B cell (primary cell): ENCODE measurements at regions not wholly inside any gene's neighbourhood (a gene's known extent, or its start where the extent isn't known, plus 50 kb on each side); places are given as distances from the start of the nearest gene placed in this dataset.

Experiments used
- ATAC-seq: fragments of 200-7000 bp; cut with Tn5 transposase; one replicate; pipeline ENCODE4 v1.10.0; 2021; ENCODE audit warnings: low read depth, mild to moderate bottlenecking, moderate number of reproducible peaks, moderate library complexity
- CTCF ChIA-PET: fragments of 350-600 bp; sonication (Branson Sonifier 250); formaldehyde crosslinking; loops from one replicate; lab custom pipeline; 2021; ENCODE audit warnings: antibody characterized with exemption, inconsistent platforms; lab: Charles Lee
- POLR2A ChIA-PET: fragments of 350-600 bp; sonication (Branson Sonifier 250); formaldehyde crosslinking; loops from one replicate; lab custom pipeline; 2021; ENCODE audit warnings: antibody characterized with exemption; lab: Charles Lee
- DNase-seq: peaks from one replicate; pipeline ENCODE4 v3.0.0; 2013
- H2AFZ ChIP-seq: 2 replicates; pipeline ENCODE4 v1.6.1; 2012; ENCODE audit warnings: mild to moderate bottlenecking, low read depth, low read length; ENCODE audit not compliant: insufficient read depth, poor library complexity, severe bottlenecking
- H3K27ac ChIP-seq, 2 donors: 1 replicate in 1 of 2; 2 replicates in 1 of 2; pipeline ENCODE4 v1.5.1; 2012 to 2013; ENCODE audit warnings: low read length in 2 of 2, mild to moderate bottlenecking in 2 of 2, moderate library complexity in 1 of 2
- H3K27me3 ChIP-seq, 4 experiments: fragments of 200-600 bp in 1 of 4; sonication (generic) in 1 of 4; replicated peaks in 1 of 4; 1 replicate in 2 of 4; 2 replicates in 2 of 4; pipeline versions ENCODE4 v1.6.1 to v1.7.0; 2013 to 2016; ENCODE audit warnings: low read length in 3 of 4, mild to moderate bottlenecking in 2 of 4, mixed read lengths in 1 of 4, moderate library complexity in 1 of 4; ENCODE audit not compliant: insufficient read depth in 4 of 4, control insufficient read depth in 3 of 4; ENCODE audit errors: control extremely low read depth in 1 of 4
- H3K36me3 ChIP-seq, 2 experiments: replicated peaks in 1 of 2; 1 replicate in 1 of 2; 2 replicates in 1 of 2; pipeline versions ENCODE4 v1.6.1 to v1.7.1; 2013; ENCODE audit warnings: low read length in 1 of 2; ENCODE audit not compliant: insufficient read depth in 2 of 2, control insufficient read depth in 1 of 2; ENCODE audit errors: control extremely low read depth in 1 of 2, extremely low read depth in 1 of 2
- H3K4me1 ChIP-seq, 2 donors: fragments of 200-600 bp in 1 of 2; sonication (generic) in 1 of 2; 1 replicate in 1 of 2; 2 replicates in 1 of 2; pipeline versions ENCODE4 v1.5.1 to v1.6.1; 2013 to 2017; ENCODE audit warnings: low read length in 2 of 2; ENCODE audit not compliant: control insufficient read depth in 2 of 2, insufficient read depth in 2 of 2
- H3K4me2 ChIP-seq: replicated peaks from 2 replicates; pipeline ENCODE3; 2012; ENCODE audit warnings: mild to moderate bottlenecking, low read depth, low read length; ENCODE audit not compliant: poor library complexity, severe bottlenecking
- H3K4me3 ChIP-seq, 5 experiments: fragments of 200-600 bp in 1 of 5; sonication (generic) in 1 of 5; 1 replicate in 3 of 5; 2 replicates in 2 of 5; pipeline versions ENCODE4 v1.5.1 to v1.7.0; 2011 to 2016; ENCODE audit warnings: low read length in 4 of 5, mild to moderate bottlenecking in 4 of 5, low read depth in 2 of 5, control low read depth in 1 of 5, moderate library complexity in 1 of 5; ENCODE audit not compliant: insufficient read depth in 1 of 5; ENCODE audit errors: control extremely low read depth in 1 of 5, extremely low read depth in 1 of 5
- H3K79me2 ChIP-seq: fragments of 200-600 bp; sonication (generic); one replicate; pipeline ENCODE4 v1.6.0; 2016; ENCODE audit warnings: low read length; ENCODE audit not compliant: control insufficient read depth, insufficient read depth
- H3K9ac ChIP-seq: fragments of 200-600 bp; sonication (generic); 2 replicates; pipeline ENCODE4 v1.6.1; 2017; ENCODE audit warnings: mild to moderate bottlenecking, low read length, moderate library complexity
- H3K9me3 ChIP-seq, 3 donors: one replicate each; pipeline versions ENCODE4 v1.6.1 to v1.7.1; 2013; ENCODE audit warnings: low read length in 2 of 3; ENCODE audit not compliant: control insufficient read depth in 2 of 3, insufficient read depth in 1 of 3; ENCODE audit errors: control extremely low read depth in 1 of 3
- H4K20me1 ChIP-seq: 2 replicates; pipeline ENCODE4 v1.6.0; 2012; ENCODE audit warnings: mild to moderate bottlenecking, low read length; ENCODE audit not compliant: insufficient read depth, control insufficient read depth, poor library complexity, severe bottlenecking
- H3K27ac Mint-ChIP-seq: one replicate; pipeline ENCODE4 v1.8.0; 2021; ENCODE audit warnings: mixed read lengths
- H3K27me3 Mint-ChIP-seq: one replicate; pipeline ENCODE4 v1.8.0; 2021; ENCODE audit warnings: mixed read lengths
- H3K4me1 Mint-ChIP-seq: one replicate; pipeline ENCODE4 v1.8.0; 2021; ENCODE audit warnings: mixed read lengths
- H3K4me3 Mint-ChIP-seq: one replicate; pipeline ENCODE4 v1.8.0; 2021; ENCODE audit warnings: mixed read lengths
- H3K9me3 Mint-ChIP-seq: one replicate; pipeline ENCODE4 v1.8.0; 2022; ENCODE audit warnings: mixed read lengths; ENCODE audit not compliant: insufficient read depth
- EZH2 ChIP-seq: IDR thresholded peaks from 2 replicates; pipeline ENCODE4 v1.6.1; 2012; ENCODE audit warnings: borderline replicate concordance, low read depth, mild to moderate bottlenecking, moderate library complexity, low read length; ENCODE audit not compliant: insufficient read depth, poor library complexity, severe bottlenecking
- WGBS: methylation state at CpG from one replicate; pipeline ENCODE4 v1.1.5; 2013; ENCODE audit warnings: missing lambda C conversion rate; ENCODE audit not compliant: insufficient coverage; 5-methylcytosine and 5-hydroxymethylcytosine counted together
- intact Hi-C: fragments of 100-400 bp; cut with micrococcal nuclease; formaldehyde crosslinking; loops from one replicate; pipeline ENCODE4 v1.10.0; 2022
- TF ChIP-seq, protein P1 (sequence below): fragments of 200-600 bp; IDR thresholded peaks from one replicate; pipeline ENCODE4 v1.8.0; 2022; ENCODE audit warnings: antibody characterized with exemption, mild to moderate bottlenecking

- Histone ChIP-seq H3K9ac (no peak overlapping the region), H3K4me1 (no peaks in the 10 kb centered on the region), H2AFZ (no peak overlapping the region), H4K20me1 (no peaks in the 10 kb centered on the region), H3K4me3 (no peak overlapping the region), H3K36me3 (no peaks in the 10 kb centered on the region), H3K27me3 (no peaks in the 10 kb centered on the region), H3K79me2 (no peaks in the 10 kb centered on the region), H3K27ac (no peak overlapping the region), H3K4me2 (no peak overlapping the region), H3K9me3 (peaks cover 0 to 1% (median 0%) of the 10 kb centered on the region in 3 donors)
- H3K4me3 Mint-ChIP-seq: no peak overlapping the region
- no peak for ATAC-seq
- CTCF ChIA-PET: no interaction called here
- DNase-seq: no peak
- TF ChIP-seq, protein P1, sequence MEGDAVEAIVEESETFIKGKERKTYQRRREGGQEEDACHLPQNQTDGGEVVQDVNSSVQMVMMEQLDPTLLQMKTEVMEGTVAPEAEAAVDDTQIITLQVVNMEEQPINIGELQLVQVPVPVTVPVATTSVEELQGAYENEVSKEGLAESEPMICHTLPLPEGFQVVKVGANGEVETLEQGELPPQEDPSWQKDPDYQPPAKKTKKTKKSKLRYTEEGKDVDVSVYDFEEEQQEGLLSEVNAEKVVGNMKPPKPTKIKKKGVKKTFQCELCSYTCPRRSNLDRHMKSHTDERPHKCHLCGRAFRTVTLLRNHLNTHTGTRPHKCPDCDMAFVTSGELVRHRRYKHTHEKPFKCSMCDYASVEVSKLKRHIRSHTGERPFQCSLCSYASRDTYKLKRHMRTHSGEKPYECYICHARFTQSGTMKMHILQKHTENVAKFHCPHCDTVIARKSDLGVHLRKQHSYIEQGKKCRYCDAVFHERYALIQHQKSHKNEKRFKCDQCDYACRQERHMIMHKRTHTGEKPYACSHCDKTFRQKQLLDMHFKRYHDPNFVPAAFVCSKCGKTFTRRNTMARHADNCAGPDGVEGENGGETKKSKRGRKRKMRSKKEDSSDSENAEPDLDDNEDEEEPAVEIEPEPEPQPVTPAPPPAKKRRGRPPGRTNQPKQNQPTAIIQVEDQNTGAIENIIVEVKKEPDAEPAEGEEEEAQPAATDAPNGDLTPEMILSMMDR: no peak
- no peak for TF ChIP-seq EZH2
- H3K27me3 Mint-ChIP-seq: no peaks in the 10 kb centered on the region
- H3K9me3 Mint-ChIP-seq: no peaks in the 10 kb centered on the region
- intact Hi-C loops: no loop called here
- no peak overlapping the region for H3K27ac Mint-ChIP-seq
- POLR2A ChIA-PET: no interaction called here
- 80% methylated on average over 1 of the region's 3 CpGs for WGBS
- no peaks in the 10 kb centered on the region for H3K4me1 Mint-ChIP-seq
Observed at GRCh38 chr11:24421766-24422165, 75.1 kb upstream of the LUZP2 start.

DNA sequence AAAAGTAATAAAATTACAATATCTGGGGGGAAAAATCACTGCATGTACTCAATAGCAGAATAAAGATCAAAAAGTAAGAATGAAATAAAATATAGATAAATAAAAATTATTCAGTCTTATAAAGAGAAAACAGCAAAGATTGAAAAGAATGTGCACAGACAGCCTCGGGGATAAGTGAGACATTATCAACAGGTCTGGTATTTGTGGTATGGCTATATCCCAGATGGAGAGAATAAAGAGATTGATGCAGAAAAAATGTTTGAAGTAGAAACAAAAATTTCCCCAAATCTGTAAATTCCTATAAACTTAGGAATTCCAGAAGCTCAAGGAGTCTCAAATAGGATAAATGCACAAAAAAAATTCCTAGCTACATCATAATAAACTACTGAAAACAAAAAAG lies 74.5 kb upstream of the LUZP2 start:
- Histone ChIP-seq H3K27me3 (no peaks in the 10 kb centered on the region), H3K4me1 (no peaks in the 10 kb centered on the region), H3K27ac (no peak overlapping the region), H4K20me1 (no peaks in the 10 kb centered on the region), H3K4me2 (no peak overlapping the region), H2AFZ (no peak overlapping the region), H3K4me3 (no peak overlapping the region), H3K9me3 (peaks cover 0 to 1% (median 0%) of the 10 kb centered on the region in 3 donors), H3K36me3 (no peaks in the 10 kb centered on the region), H3K9ac (no peak overlapping the region), H3K79me2 (no peaks in the 10 kb centered on the region)
- intact Hi-C loops: no loop called here
- Mint-ChIP-seq H3K27me3 (no peaks in the 10 kb centered on the region), H3K9me3 (no peaks in the 10 kb centered on the region), H3K4me3 (no peak overlapping the region), H3K27ac (no peak overlapping the region), H3K4me1 (no peaks in the 10 kb centered on the region)
- DNase-seq (no peak), ATAC-seq (no peak)
- WGBS: no CpG with 5 or more reads among the region's 1 CpG
- ChIA-PET POLR2A (no interaction called here), CTCF (no interaction called here)
- TF ChIP-seq EZH2: no peak
- TF ChIP-seq, protein P1: no peak
